ENCODE measurements at regions not wholly inside any gene's neighbourhood (a gene's known extent, or its start where the extent isn't known, plus 50 kb on each side); places are given as distances from the start of the nearest gene placed in this dataset.

DNA sequence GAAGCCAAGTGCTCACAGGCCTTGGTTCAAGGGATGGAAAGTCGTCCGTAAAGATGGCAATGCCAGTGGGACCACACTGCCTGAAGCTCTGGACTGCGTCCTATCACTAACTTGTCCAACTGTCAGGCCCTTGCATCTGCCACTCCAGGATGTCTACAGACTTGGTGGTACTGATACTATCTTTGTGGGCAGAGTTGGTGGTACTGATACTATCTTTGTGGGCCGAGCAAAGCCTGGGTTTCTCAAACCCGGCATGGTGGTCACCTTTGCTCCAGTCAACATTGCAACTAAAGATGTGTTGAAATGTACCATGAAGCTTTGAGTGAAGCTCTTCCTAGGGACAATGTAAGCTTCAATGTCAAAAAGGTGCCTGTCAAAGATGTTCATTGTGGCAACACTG is 128.4 kb upstream of the SEL1L start:
- TF ChIP-seq POLR2A (IDR thresholded peaks at IDR 0.05; ENCODE audit: low read depth, low read length) (no peak), POLR2AphosphoS5 (IDR thresholded peaks at IDR 0.05; ENCODE audit: low read depth, low read length) (no peak)
